ENCODE measurements at regions not wholly inside any gene's neighbourhood (a gene's known extent, or its start where the extent isn't known, plus 50 kb on each side); places are given as distances from the start of the nearest gene placed in this dataset.

DNA sequence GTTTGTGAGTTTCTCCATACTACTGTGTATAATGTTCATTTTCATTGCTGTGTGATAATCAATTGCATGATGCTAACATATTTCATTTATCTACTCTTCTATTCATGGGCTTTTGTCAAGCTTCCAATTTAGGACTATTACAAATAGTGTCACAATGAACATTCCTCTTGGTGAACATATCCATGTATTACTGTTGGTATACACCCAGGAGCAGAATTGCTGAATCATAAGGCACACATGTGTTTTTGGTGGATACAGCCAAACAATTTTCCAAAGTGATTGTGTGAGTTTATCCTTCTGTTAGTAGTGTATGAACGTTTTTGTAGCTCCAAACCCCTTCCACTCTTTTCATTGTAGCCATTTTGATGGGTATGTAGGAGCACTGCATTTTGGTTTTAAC lies 101.6 kb upstream of the COPS8 start:
- no peak overlapping the region for H3K4me3 ChIP-seq (ENCODE audit: low read depth, low read length)
- TF ChIP-seq, protein P1, sequence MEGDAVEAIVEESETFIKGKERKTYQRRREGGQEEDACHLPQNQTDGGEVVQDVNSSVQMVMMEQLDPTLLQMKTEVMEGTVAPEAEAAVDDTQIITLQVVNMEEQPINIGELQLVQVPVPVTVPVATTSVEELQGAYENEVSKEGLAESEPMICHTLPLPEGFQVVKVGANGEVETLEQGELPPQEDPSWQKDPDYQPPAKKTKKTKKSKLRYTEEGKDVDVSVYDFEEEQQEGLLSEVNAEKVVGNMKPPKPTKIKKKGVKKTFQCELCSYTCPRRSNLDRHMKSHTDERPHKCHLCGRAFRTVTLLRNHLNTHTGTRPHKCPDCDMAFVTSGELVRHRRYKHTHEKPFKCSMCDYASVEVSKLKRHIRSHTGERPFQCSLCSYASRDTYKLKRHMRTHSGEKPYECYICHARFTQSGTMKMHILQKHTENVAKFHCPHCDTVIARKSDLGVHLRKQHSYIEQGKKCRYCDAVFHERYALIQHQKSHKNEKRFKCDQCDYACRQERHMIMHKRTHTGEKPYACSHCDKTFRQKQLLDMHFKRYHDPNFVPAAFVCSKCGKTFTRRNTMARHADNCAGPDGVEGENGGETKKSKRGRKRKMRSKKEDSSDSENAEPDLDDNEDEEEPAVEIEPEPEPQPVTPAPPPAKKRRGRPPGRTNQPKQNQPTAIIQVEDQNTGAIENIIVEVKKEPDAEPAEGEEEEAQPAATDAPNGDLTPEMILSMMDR (IDR thresholded peaks at IDR 0.05; ENCODE audit: low read depth, low read length) = no peak
- DNase-seq (ENCODE audit: low read depth, low spot score) = no peak
- in situ Hi-C loops (cut with HindIII; ENCODE audit: low sequenced_read_pairs) = no loop called here

DNA sequence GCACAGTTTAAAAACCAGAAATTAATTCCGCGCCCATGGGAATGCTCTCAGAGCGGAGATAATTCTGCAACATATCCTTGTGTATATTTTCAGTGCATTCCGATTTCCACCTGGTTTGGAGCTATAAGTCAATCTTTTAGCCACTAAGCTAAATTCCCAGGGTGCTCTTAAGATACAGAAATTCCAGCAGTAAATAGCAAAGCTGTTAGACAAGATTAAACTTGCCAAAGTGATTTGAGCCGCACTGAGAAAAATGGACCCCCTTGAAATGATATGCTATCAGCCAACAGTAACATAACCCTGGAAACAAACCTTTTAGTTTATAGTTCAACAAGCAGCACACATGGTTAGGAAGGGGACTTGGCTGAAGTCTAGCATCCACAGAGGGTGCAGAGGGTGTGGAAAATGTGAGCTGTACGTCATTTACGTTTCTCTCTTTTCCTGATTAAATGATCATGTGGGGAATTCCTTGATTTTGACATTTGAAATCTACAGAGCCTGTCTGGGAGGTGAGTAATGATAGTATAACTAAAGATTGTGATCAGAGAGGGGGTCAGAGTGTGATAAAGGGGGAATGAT lies 99.8 kb upstream of the COPS8 start:
- TF ChIP-seq, protein P1 (IDR thresholded peaks at IDR 0.05; ENCODE audit: low read depth, low read length) = no peak
- no peak overlapping the region for H3K4me3 ChIP-seq (ENCODE audit: low read depth, low read length)
- no peak for DNase-seq (ENCODE audit: low read depth, low spot score)
- in situ Hi-C loops (cut with HindIII; ENCODE audit: low sequenced_read_pairs) = no loop called here

DNA sequence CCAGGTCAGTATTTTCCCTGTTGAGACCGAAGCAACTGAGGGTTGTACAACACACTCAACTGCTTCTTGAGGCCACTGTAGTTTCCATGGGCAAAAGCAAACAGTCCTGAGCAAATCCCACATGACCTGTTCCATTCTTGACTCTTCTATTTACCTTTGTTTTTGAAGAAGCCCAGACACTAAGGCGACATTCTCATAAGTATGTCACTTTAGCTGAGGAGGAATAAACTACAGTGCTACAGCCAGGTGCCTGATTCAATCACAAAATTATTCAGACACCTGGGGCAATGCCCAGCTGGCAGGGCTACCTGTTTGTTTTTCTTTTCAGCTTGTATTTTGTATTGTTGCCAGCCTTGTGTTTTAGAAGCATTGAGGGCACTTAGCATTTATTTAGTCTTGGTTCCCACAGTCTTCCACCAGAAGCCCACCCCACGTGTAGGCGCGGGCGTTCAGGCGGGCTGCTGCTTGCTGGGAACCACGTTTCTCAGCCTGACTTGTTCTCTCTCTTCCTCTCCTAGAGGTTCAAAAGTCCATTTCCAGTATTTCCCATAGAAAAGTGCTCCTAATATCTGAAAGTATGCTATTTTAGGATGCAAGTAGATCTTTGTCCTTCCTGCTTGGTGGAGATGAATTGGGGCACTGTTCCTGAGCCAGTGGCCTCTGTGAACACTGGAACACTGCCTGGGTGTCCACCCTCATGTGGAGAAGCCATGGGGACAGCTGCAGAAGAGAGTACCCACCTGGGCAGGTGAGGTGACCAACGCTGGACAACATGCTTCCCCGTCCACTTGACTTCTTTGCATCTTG lies 99.0 kb upstream of the COPS8 start:
- in situ Hi-C loops (cut with HindIII; ENCODE audit: low sequenced_read_pairs) = no loop called here
- DNase-seq (ENCODE audit: low read depth, low spot score) = no peak
- TF ChIP-seq, protein P1 (IDR thresholded peaks at IDR 0.05; ENCODE audit: low read depth, low read length) = no peak
- no peak overlapping the region for H3K4me3 ChIP-seq (ENCODE audit: low read depth, low read length)

DNA sequence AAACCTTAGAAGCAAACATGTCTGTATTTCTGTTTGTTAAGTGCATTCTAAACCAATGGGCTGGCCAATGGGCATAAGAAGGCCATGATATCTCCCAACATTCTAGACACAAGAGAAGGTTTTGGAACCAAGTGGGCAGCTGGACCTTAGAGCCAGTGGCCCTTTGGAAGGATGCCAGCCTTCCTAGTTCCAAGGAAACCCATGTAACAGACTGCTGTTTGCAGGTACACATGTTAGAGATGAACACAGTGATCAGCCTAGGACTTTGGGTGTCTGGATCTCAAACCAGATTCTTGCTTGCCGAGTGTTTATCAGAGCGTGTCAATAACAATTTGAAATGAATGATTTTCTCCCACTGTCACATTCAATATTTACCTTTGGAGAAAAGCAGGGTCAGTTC lies 97.5 kb upstream of the COPS8 start:
- in situ Hi-C loops (cut with HindIII; ENCODE audit: low sequenced_read_pairs) = no loop called here
- TF ChIP-seq, protein P1 (IDR thresholded peaks at IDR 0.05; ENCODE audit: low read depth, low read length) = no peak
- no peak overlapping the region for H3K4me3 ChIP-seq (ENCODE audit: low read depth, low read length)
- no peak for DNase-seq (ENCODE audit: low read depth, low spot score)

DNA sequence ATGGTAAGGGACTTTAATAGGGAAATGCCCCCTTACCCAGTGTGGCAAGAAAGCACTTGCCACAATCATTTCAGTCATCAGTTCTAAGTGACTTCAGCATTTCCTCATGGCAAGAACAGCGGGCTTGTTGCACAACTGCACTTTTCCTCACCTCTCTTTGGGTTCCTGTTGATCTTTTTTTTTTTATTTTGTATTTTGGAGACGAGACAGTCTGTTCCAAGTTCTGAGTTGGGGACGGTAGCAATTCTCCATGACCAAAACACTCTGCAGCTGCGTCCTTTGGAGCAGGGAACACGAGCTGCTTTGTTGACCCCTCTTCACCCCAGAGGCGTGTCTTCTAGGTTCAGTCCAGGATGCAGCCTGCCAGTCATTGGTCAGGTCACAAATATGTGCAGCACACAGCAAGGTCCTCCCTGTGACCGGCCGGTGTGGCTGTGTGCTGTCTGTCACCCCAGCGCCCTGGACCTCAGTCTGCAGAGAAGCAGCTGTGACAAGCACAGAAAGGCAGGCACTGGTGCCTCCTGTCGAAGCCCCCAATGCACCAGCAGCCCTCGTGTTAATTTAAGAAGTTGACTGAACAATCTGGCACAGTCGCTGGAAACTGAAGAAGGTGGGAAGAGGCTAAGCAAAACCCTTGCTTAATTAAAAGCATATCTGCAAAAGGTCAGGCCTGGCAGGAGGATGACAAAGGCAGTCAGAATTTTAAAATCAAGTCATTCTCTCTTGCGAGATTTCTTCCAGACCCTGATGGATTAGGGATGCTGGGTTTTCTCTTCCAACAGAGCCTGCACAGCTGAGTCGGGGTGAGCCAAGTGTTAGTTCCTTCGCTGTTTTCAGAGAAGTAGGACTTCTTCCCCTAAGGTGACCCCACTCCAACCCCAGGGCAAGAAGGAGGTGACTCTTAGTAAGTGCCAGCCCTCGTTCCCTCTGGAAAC lies 96.7 kb upstream of the COPS8 start:
- in situ Hi-C loops (cut with HindIII; ENCODE audit: low sequenced_read_pairs) = no loop called here
- TF ChIP-seq, protein P1 (IDR thresholded peaks at IDR 0.05; ENCODE audit: low read depth, low read length) = no peak
- DNase-seq (ENCODE audit: low read depth, low spot score) = no peak
- H3K4me3 ChIP-seq (ENCODE audit: low read depth, low read length) = no peak overlapping the region

DNA sequence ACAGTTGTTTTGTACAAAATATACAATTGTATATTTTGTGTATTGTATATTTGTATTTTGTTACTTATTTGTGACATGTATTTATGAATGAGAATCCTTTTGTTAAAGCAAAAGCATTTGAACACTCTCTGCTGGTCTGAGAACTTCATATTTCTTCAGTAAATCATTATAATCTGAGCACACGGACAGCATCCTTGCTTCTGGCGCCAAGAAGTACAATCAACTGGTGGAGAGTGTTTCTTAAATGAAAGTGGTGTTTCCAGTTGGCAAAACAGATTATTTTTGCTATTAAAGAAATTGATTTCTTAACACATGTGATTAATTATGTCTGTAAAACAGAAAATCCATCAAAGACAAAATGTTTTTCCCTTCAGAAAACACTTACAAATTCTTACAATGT lies 95.1 kb upstream of the COPS8 start:
- no peak overlapping the region for H3K4me3 ChIP-seq (ENCODE audit: low read depth, low read length)
- TF ChIP-seq, protein P1 (IDR thresholded peaks at IDR 0.05; ENCODE audit: low read depth, low read length) = no peak
- in situ Hi-C loops (cut with HindIII; ENCODE audit: low sequenced_read_pairs) = no loop called here
- DNase-seq (ENCODE audit: low read depth, low spot score) = no peak

Measured in astrocyte of the spinal cord (primary cell).